ENCODE measurements at regions not wholly inside any gene's neighbourhood (a gene's known extent, or its start where the extent isn't known, plus 50 kb on each side); places are given as distances from the start of the nearest gene placed in this dataset.
A peak's percentile ranks its signal among the peaks of the same experiment; 100 is the strongest.

DNA sequence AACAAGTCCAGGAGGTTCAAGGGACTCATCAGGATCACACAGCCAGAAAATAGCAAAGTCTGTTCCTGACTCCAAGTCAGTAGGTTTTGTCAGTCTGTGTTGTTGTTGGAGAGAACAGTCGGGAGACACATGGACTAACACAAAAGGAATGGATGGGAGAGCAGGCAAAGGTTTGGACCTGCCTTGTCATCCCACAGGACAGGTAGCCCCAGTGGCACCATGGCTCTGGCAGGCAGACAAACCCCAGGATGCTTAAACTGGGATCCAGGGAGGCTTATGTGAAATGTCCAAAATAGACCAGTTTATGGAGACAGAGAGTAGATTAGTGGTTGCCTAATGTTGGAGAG is 201.6 kb upstream of the NAV2 start:
- TF ChIP-seq, protein P1, sequence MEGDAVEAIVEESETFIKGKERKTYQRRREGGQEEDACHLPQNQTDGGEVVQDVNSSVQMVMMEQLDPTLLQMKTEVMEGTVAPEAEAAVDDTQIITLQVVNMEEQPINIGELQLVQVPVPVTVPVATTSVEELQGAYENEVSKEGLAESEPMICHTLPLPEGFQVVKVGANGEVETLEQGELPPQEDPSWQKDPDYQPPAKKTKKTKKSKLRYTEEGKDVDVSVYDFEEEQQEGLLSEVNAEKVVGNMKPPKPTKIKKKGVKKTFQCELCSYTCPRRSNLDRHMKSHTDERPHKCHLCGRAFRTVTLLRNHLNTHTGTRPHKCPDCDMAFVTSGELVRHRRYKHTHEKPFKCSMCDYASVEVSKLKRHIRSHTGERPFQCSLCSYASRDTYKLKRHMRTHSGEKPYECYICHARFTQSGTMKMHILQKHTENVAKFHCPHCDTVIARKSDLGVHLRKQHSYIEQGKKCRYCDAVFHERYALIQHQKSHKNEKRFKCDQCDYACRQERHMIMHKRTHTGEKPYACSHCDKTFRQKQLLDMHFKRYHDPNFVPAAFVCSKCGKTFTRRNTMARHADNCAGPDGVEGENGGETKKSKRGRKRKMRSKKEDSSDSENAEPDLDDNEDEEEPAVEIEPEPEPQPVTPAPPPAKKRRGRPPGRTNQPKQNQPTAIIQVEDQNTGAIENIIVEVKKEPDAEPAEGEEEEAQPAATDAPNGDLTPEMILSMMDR (IDR thresholded peaks at IDR 0.05): no peak
- ATAC-seq: no peak

DNA sequence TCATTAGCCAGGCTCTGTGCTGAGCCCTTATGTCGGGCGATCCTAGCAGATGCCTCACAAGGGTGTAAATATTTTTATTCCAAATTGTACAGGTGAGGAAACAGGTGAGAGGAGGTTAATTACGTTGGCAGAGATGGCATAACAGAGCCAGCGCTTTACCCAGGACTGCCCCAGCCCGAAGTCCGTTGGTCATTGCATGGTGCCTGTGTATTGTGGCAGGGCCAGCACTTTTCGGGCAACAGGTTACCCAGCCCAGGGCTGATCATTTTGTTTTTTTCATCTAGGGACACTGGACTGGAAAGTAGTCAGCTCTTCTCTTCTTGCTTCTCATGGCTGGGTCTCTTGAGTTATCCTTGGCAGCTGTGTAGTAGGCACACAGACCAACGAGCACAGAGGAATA is 202.2 kb upstream of the NAV2 start:
- H3K36me3 ChIP-seq: no peaks in the 10 kb centered on the region
- H3K27ac ChIP-seq: no peak overlapping the region
- no peak for DNase-seq
- H3K9me3 ChIP-seq: no peaks in the 10 kb centered on the region
- no peaks in the 10 kb centered on the region for H3K27me3 ChIP-seq
- no peaks in the 10 kb centered on the region for H3K4me1 ChIP-seq
- no peak overlapping the region for H3K4me3 ChIP-seq
- intact Hi-C loops (cut with DNase I): no loop called here
- no peak for ATAC-seq
- TF ChIP-seq, protein P1 (IDR thresholded peaks at IDR 0.05): no peak

More for the DNA sequence above, 201.6 kb upstream of the NAV2 start:
- H3K4me3 ChIP-seq: no peak overlapping the region
- H3K27me3 ChIP-seq: no peaks in the 10 kb centered on the region
- H3K4me1 ChIP-seq: no peaks in the 10 kb centered on the region
- no peak for DNase-seq
- H3K36me3 ChIP-seq: no peaks in the 10 kb centered on the region
- H3K9me3 ChIP-seq: no peaks in the 10 kb centered on the region
- intact Hi-C loops (cut with DNase I): no loop called here
- no peak overlapping the region for H3K27ac ChIP-seq

DNA sequence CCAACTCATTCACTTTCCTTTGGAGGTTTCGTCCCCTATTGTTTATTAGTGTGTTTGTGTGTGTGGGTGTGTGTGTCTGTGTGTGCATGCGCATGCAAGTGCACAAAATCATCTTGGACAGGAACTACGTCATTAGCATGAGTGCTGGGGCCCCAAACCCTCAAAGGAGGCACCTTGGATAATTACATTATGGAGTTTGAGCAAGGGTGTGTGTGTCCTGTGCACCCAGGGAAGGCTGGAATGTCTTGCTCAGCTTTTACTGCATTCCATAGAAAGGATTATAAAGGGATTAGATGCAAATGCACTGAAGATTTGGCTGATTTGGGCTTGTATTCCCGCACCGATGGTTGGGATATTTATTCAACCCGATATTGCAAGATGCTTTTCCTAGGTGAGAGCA is 203.4 kb upstream of the NAV2 start:
- ATAC-seq: no peak
- H3K27ac ChIP-seq: no peak overlapping the region
- no peaks in the 10 kb centered on the region for H3K4me1 ChIP-seq
- no peaks in the 10 kb centered on the region for H3K9me3 ChIP-seq
- DNase-seq: no peak
- no peak overlapping the region for H3K4me3 ChIP-seq
- no peaks in the 10 kb centered on the region for H3K36me3 ChIP-seq
- H3K27me3 ChIP-seq: no peaks in the 10 kb centered on the region
- intact Hi-C loops (cut with DNase I): no loop called here
- TF ChIP-seq, protein P1 (IDR thresholded peaks at IDR 0.05): no peak

DNA sequence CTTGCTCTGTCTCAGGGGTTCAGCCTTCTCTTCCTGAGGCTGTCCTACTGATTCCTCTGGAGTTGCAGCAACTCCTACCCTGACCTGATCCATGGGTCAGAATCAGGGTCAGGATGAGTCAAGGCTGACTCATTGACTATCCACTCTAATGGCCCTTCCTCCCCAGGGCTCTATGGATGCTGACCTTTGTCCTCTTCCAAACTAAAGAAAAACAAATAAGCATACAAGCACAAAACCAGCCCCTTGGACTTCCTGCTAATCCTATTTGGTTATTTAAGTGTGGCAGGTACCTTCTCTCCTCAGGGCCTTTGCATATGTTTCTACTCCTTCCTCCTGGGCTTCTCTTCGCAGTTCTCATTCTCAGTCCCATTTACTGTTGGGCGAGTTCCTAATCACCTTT is 204.5 kb upstream of the NAV2 start:
- DNase-seq (no peak), ATAC-seq (peak; percentile 25)
- Histone ChIP-seq H3K4me1 (no peaks in the 10 kb centered on the region), H3K27me3 (no peaks in the 10 kb centered on the region), H3K9me3 (no peaks in the 10 kb centered on the region), H3K27ac (no peak overlapping the region), H3K36me3 (no peaks in the 10 kb centered on the region), H3K4me3 (no peak overlapping the region)
- TF ChIP-seq, protein P1 (IDR thresholded peaks at IDR 0.05): no peak
- intact Hi-C loops (cut with DNase I): no loop called here

DNA sequence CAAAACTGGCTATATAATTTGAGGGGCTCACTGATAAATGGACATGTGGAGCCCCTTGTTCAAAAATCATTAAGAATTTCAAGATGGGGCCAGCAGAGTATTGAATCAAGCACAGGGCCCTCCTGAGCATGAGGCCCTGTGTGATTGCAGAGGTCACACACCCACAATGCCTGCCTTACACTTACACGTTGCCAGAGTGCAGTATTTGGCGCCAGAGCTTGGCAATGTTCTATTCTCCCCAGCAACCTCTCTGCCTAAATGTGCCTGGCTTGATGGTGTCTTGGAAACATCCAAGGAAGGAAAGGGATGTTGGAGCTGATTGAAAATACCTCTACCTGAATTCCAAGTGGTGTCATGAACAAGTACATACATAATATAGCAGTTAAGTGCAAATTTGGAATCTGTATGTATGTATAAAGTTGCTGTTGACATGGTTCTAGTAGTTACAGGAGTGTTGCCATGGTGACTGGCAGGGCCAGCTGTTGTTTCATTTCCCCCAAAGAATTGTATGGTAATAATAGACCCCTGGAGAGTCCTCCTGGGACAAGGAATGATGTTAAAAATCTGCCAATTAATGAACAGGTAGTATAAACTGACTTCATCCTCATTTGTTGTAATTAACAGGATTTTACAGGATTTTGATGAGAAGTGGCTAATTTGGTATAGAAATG is 205.7 kb upstream of the NAV2 start:
- Histone ChIP-seq H3K4me1 (no peaks in the 10 kb centered on the region), H3K9me3 (no peaks in the 10 kb centered on the region), H3K27ac (no peak overlapping the region), H3K4me3 (no peak overlapping the region), H3K36me3 (no peaks in the 10 kb centered on the region), H3K27me3 (no peaks in the 10 kb centered on the region)
- TF ChIP-seq, protein P1 (IDR thresholded peaks at IDR 0.05): no peak
- DNase-seq (peak in 1 of 4 donors; percentile 11), ATAC-seq (no peak)
- intact Hi-C loops (cut with DNase I): no loop called here

All from left lung (tissue), 4 donors.